HG02943 (cell line): ENCODE measurements at regions not wholly inside any gene's neighbourhood (a gene's known extent, or its start where the extent isn't known, plus 50 kb on each side); places are given as distances from the start of the nearest gene placed in this dataset.

ENCODE experiments used
- ATAC-seq: cut with Tn5 transposase; IDR thresholded peaks from one replicate; pipeline ENCODE4 v1.9.1; 2021; ENCODE audit warnings: mild to moderate bottlenecking, low read depth, moderate library complexity; ENCODE audit not compliant: unreplicated experiment

DNA sequence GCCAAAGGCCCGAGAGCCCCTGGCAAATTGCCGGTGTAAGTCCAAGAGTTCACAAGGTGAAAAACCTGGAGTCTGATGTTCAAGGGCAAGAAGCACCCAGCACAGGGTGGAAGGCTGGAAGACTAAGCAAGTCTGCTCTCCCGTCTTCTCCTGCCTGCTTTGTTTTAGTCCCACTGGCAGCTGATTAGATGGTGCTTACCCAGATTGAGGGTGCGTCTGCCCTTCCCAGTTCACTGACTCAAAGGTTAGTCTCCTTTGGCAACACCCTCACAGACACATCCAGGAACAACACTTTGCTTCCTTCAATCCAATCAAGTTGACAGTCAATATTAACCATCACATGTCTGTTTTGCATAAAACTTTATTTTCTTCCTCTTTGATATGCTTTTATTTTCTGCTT, 157.4 kb downstream of the HS3ST1 start:
- no peak for ATAC-seq

DNA sequence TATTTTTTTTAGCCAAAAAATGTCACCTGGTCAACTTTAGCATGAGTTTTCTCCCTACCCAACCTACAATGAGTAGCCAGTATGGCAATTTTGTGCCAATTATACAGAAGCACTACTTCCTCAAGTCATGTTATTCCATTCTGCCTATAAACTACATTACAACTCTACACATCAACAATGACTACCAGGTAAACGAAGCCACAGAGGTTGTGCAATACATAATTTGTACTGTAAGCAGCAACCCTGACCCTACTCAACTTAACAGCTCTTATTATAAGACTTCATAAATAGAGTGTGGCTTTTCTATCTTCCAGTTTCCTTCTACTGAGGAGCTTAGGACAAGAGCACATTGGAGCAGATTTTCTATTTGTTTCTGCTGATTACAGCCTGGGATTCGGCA, 160.5 kb downstream of the HS3ST1 start:
- ATAC-seq = no peak

DNA sequence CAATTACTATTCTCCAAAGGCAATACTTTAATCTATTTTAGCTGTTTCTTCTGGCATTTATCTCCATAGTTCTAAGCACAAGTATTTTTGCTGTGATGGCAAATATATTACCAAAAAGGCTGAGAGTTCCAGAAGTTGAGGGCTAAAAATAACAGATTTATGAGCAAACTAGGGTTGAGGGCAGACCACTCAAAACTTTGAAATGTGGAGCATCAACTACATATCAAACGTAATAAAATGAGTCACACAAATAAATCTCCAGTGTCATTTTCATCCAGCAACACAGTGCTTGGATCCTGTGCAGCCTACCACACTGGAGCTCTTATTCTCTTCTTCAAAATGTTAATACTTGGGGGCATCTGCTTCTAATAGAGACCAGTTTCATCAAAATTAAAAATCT, 163.9 kb downstream of the HS3ST1 start:
- ATAC-seq = no peak

- no peak for ATAC-seq
Measured at GRCh38 chr4:11264346-11264745, 164.3 kb downstream of the HS3ST1 start.

DNA sequence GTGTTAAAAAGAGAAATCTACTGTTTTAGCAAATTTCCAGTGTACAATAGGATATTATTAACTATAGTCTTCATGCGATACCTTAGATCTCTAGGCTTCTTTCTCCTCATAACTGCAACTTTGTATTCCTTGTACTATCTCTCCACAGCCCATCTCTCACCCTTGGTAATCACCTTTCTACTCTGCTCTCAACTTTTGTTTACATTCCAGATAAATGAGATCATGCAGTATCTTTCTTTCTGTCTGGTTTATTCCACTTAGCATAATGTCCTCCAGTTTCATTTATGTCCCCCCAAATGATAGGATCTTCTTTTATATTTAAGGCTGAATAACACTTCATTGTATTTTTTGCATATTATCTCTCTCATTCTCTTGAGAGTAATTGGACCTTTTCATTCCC, 165.5 kb downstream of the HS3ST1 start:
- ATAC-seq = no peak

- no peak for ATAC-seq
Measured at GRCh38 chr4:11261066-11261850, 167.4 kb downstream of the HS3ST1 start.

DNA sequence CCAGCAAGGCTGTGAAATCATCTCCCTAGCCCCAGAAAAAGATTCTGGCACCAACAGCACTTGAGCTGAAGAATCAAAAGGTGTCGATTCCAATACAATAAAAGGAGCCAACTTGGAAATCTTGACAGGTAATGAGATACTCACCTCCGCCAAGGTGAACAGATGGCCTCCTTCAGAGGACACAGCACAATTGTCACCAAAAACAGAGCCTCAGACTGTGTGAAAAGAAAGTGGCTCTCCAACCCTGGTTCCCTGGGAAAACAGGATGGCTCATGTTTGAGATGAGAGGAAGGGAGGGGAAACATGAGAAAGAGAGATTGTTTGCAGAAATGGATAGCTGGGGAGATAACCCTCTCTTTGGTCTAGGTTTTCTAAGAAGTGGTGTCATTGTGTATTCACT, 168.9 kb downstream of the HS3ST1 start:
- ATAC-seq = no peak

DNA sequence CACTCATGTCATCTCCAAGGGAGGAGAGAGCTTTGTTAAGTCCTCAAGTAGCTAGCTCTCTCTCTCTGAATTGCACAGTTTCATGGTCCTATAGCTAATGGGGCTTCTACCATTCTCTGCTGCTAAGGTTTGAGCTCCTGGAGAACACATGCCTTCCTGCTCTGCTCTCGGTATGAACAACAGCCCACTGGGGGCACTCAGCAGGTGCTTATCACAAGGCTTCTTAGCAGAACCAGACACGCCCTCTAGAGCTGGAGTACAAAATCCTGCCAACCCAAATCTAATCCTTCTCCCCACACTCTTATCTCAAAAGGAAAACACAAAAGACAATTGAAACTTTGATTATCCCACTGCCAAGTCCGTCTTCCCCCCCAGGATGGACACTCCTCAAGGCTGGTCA, 176.5 kb downstream of the HS3ST1 start:
- ATAC-seq = no peak

GRCh38 chr4:11250510-11250909, 178.2 kb downstream of the HS3ST1 start:
- no peak for ATAC-seq

DNA sequence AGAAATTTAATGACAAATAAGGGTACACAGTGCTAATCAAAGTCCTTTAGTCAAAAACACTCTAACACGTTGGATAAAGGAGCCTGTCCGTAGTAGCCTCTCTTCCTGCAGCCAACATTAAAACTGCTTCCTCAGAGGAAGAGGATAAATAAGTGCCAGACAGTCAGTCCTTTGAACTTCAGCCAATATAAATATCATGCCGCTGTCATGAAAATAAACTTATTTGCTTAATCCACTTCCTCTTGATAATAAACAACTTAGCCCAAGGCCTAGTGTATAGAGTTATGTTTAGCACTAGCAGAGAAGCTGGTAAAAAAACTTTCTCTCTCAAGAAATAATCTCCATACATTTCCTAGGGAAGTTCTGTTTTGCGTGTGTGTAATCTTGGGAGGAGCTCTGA, 196.7 kb downstream of the HS3ST1 start:
- ATAC-seq = no peak

GRCh38 chr4:11230866-11231265, 197.8 kb downstream of the HS3ST1 start:
- no peak for ATAC-seq

- no peak for ATAC-seq
Measured at GRCh38 chr4:11228530-11228929, 200.2 kb downstream of the HS3ST1 start.

DNA sequence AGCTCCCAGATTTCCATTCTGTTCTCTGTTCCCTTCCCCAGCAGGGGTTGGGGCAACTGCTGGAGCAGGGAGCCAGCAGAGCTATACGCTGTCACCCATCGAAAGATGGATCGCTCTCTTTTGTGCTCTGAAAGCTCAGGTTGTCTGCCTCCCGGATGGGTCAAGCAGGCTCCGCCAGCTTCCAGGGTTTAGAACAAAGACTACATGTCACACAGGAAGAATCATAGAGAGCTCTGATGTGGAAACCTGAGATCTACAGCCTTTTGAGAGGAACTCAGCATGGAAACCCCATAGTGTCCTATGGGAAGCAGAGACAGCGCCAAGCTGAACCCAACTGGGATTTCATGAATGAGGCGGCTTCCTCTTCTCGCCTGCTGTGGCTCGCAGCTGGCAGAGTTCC, 205.4 kb downstream of the HS3ST1 start:
- no peak for ATAC-seq

DNA sequence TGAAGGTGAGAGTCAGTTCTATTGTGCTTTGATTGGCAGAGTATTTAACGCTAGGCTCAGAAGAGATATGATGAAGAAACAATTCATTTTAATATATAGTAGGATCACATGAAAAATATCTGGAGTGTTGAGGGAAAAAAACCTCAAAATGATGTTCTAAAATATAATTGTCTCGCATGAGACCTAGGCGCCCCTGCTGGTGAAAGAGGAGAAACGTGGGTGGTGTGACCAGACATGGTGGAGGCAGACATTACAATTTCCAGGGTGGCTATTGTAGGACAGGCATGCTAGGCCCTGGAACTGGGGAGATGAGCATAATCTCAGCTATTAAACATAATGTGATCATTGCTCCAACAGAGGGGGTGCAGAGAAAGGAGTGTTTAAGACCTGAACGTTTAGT, 210.0 kb downstream of the HS3ST1 start:
- ATAC-seq = no peak

DNA sequence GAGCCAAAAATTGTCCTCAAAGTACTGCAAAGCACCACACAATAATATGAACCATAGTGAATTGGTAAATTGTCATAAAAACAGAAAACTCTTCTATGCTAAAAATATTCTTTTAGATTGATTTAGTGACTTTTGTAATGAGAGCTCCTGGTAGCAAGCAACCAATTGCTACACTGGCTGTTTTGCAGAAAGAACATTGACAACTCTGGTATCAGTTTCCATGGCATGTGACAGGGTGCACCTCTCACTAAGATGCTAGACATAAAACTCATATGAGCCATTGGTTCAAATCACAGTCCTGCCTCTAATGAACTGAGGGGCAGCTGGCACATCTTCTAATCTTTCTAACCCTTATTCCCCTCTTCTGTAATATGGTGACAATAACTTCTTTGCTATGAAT, 212.2 kb downstream of the HS3ST1 start:
- ATAC-seq = no peak

DNA sequence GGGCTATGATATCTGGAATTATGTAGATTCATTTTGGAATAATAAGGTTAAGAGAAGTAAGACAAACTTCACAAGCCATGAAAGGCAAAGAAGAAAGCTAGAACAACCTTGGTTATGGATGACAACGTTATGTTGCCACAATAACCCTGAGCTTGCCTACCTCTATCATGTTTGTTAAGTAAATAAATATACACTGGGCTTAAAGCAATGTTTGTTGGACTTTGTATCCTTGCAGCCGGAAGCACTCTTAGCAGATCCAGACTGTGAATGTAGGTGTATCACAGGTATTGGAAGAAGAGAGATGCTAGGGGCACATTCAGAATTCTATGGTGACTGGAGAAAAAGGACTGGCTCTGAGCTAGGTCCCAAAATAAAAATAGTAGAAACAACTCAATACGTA, 214.4 kb downstream of the HS3ST1 start:
- ATAC-seq = no peak

DNA sequence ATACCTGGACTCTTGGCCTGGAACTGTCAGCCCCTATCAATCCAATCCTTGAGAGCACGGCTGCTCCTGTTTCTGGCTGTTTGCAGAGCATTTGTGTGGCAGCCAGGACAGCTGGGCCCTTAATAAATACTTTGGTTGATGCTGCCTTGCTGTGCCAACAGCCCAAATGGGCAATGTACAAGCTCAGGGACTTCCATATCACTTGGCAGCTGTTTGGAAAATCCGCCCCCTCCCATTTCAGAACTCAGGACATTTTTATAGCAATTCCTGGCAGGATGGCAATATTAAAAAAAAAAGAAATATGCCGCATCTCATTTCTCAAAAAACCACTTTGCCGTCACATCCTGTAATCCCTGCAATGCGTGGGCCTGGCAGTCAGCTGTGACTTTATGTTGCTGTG, 218.9 kb downstream of the HS3ST1 start:
- ATAC-seq = no peak

DNA sequence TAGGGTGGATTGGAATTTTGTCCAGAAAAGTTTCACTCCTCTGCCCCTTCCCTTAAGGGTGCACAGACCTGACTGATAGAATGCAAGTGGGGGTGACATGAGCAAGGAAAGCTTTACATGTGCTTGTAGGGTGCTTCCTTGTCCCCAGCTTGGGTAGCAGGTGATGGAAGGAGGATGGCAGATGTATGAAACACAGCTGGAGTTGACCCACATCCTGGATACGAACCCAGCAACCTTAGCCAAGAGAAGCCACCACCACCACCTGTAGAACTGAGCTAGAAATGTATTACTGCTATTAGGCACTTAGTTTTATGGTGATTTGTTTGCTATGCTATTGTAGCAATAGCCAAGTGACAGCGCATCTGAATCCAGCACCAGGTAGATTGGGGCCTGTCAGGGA, 227.4 kb downstream of the HS3ST1 start:
- no peak for ATAC-seq

GRCh38 chr4:11198516-11199305, 230.0 kb downstream of the HS3ST1 start:
- ATAC-seq = no peak

DNA sequence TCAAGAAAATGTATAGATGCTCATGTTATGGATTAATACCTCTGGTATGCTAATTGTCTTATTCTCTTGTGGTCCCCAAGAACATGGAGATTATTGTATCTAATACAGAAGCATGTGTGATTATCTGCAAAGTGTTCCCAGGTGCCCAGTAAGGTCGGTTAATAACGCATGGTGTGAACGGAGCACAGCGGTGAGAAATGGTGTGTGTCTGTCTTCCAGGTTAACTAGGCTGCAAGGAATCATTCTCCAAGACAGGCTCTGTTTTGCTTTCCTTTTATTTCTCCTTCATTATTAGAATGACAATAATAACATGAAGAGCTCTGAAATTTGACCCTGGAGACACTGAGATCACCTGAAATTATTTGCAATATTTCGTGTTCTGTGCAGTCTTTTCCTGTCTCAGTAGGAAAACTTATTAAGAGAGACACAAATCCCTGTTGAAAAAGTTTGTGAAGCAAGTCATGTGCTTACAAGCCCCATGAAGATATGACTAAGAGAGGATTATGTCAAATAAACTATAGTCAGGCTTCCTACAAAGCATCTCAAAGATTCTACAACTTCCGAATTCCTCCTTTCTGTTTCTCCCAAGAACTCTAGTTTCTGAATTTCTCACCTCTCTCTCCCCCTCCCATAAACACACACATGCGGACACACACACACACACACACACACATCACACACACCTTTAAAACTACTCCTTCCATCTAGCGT, 230.9 kb downstream of the HS3ST1 start:
- ATAC-seq = no peak

GRCh38 chr4:11196927-11197522, 231.7 kb downstream of the HS3ST1 start:
- ATAC-seq = no peak
